ENCODE measurements at regions not wholly inside any gene's neighbourhood (a gene's known extent, or its start where the extent isn't known, plus 50 kb on each side); places are given as distances from the start of the nearest gene placed in this dataset.

DNA sequence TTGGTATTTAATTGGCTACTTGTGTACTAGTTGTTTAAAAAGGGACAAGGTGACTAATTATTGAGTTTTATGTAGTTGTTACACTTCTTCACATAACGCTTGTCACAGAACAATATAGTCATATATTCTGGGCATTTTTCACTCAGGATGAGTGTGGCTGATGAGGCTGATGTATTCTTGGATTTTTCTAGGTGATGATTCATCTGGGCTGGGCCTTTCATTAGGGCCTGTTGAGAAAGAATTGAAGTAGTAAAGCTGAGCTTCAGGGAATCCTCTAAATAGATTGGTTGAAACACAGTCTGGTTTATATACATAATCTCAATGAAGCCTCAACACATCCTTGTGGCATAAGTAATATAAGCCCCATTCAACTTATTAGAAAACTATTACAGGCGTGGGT, 445.7 kb downstream of the DAD1 start:
- no peak for TF ChIP-seq POLR2AphosphoS5 (IDR thresholded peaks at IDR 0.05; ENCODE audit: borderline replicate concordance, low read depth, low read length)
- no peak for TF ChIP-seq EZH2 (IDR thresholded peaks at IDR 0.05)

Measured in SK-N-MC (cell line).